ENCODE measurements at regions not wholly inside any gene's neighbourhood (a gene's known extent, or its start where the extent isn't known, plus 50 kb on each side); places are given as distances from the start of the nearest gene placed in this dataset.

- TF ChIP-seq PATZ1 (CRISPR knock-in tag; IDR thresholded peaks at IDR 0.05; ENCODE audit: borderline replicate concordance), result no peak
- no peak for TF ChIP-seq PPARA (CRISPR knock-in tag; IDR thresholded peaks at IDR 0.05; ENCODE audit: borderline replicate concordance)
- no peak for TF ChIP-seq GLIS3 (CRISPR knock-in tag; IDR thresholded peaks at IDR 0.05)
- no peak for TF ChIP-seq TSHZ2 (CRISPR knock-in tag; IDR thresholded peaks at IDR 0.05)
- no peak for TF ChIP-seq ZNF565 (CRISPR knock-in tag; conservative IDR thresholded peaks at IDR 0.05; ENCODE audit: low read depth)
- TF ChIP-seq ZFP3 (CRISPR knock-in tag; IDR thresholded peaks at IDR 0.05), result no peak
- no peak for TF ChIP-seq CREB5 (CRISPR knock-in tag; IDR thresholded peaks at IDR 0.05; ENCODE audit: low read depth)
Measured at GRCh38 chr1:220380885-220381284, 108.6 kb upstream of the RAB3GAP2 start.
